ENCODE measurements at regions not wholly inside any gene's neighbourhood (a gene's known extent, or its start where the extent isn't known, plus 50 kb on each side); places are given as distances from the start of the nearest gene placed in this dataset.

GRCh38 chr2:145731467-145731866 is 1211.5 kb upstream of the ZEB2 start:
- DNase-seq (ENCODE audit: low read depth, low spot score): no peak

- no peak for DNase-seq (ENCODE audit: low read depth, low spot score)
Measured at GRCh38 chr2:145729993-145730770, 1210.3 kb upstream of the ZEB2 start.

- DNase-seq (ENCODE audit: low read depth, low spot score): no peak
Measured at GRCh38 chr2:145729481-145729880, 1209.6 kb upstream of the ZEB2 start.

GRCh38 chr2:145728511-145728910 is 1208.6 kb upstream of the ZEB2 start:
- no peak for DNase-seq (ENCODE audit: low read depth, low spot score)

GRCh38 chr2:145725876-145726275 is 1206.0 kb upstream of the ZEB2 start:
- DNase-seq (ENCODE audit: low read depth, low spot score): no peak

- DNase-seq (ENCODE audit: low read depth, low spot score): no peak
Measured at GRCh38 chr2:145724311-145724898, 1204.5 kb upstream of the ZEB2 start.

- no peak for DNase-seq (ENCODE audit: low read depth, low spot score)
Measured at GRCh38 chr2:145723872-145724271, 1204.0 kb upstream of the ZEB2 start.

GRCh38 chr2:145721681-145722080 is 1201.8 kb upstream of the ZEB2 start:
- DNase-seq (ENCODE audit: low read depth, low spot score): no peak

- no peak for DNase-seq (ENCODE audit: low read depth, low spot score)
Measured at GRCh38 chr2:145715601-145716000, 1195.7 kb upstream of the ZEB2 start.

- no peak for DNase-seq (ENCODE audit: low read depth, low spot score)
Measured at GRCh38 chr2:145710303-145710702, 1190.4 kb upstream of the ZEB2 start.

GRCh38 chr2:145702305-145702704 is 1182.4 kb upstream of the ZEB2 start:
- no peak for DNase-seq (ENCODE audit: low read depth, low spot score)

GRCh38 chr2:145692971-145693478 is 1173.1 kb upstream of the ZEB2 start:
- DNase-seq (ENCODE audit: low read depth, low spot score): no peak

- no peak for DNase-seq (ENCODE audit: low read depth, low spot score)
Measured at GRCh38 chr2:145691659-145692058, 1171.7 kb upstream of the ZEB2 start.

GRCh38 chr2:145690183-145690778 is 1170.4 kb upstream of the ZEB2 start:
- no peak for DNase-seq (ENCODE audit: low read depth, low spot score)

- DNase-seq (ENCODE audit: low read depth, low spot score): no peak
Measured at GRCh38 chr2:145689277-145689676, 1169.4 kb upstream of the ZEB2 start.

GRCh38 chr2:145688156-145688555 is 1168.2 kb upstream of the ZEB2 start:
- DNase-seq (ENCODE audit: low read depth, low spot score): no peak

- no peak for DNase-seq (ENCODE audit: low read depth, low spot score)
Measured at GRCh38 chr2:145687442-145688134, 1167.7 kb upstream of the ZEB2 start.

GRCh38 chr2:145685383-145686050 is 1165.6 kb upstream of the ZEB2 start:
- no peak for DNase-seq (ENCODE audit: low read depth, low spot score)

- no peak for DNase-seq (ENCODE audit: low read depth, low spot score)
Measured at GRCh38 chr2:145682546-145683157, 1162.7 kb upstream of the ZEB2 start.

GRCh38 chr2:145680276-145680675 is 1160.4 kb upstream of the ZEB2 start:
- no peak for DNase-seq (ENCODE audit: low read depth, low spot score)

- no peak for DNase-seq (ENCODE audit: low read depth, low spot score)
Measured at GRCh38 chr2:145677371-145677770, 1157.5 kb upstream of the ZEB2 start.
